Ovary (tissue), 3 donors: ENCODE measurements at regions not wholly inside any gene's neighbourhood (a gene's known extent, or its start where the extent isn't known, plus 50 kb on each side); places are given as distances from the start of the nearest gene placed in this dataset.

Experiments
- POLR2A ChIP-seq: fragments of 450-650 bp; IDR thresholded peaks from one replicate; pipeline ENCODE4 v1.6.1; 2017; ENCODE audit warnings: antibody characterized with exemption, mild to moderate bottlenecking, moderate library complexity
- TF ChIP-seq, protein P1 (sequence below), 3 donors: fragments of 450-650 bp in 2 of 3; fragments of 200-600 bp in 1 of 3; IDR thresholded peaks; one replicate each; pipeline versions ENCODE4 v1.5.1 to v1.8.0; 2016 to 2022; ENCODE audit warnings: antibody characterized with exemption in 3 of 3, mild to moderate bottlenecking in 1 of 3
- donor health status: DM: no; HTN: no; CAD: no.

DNA sequence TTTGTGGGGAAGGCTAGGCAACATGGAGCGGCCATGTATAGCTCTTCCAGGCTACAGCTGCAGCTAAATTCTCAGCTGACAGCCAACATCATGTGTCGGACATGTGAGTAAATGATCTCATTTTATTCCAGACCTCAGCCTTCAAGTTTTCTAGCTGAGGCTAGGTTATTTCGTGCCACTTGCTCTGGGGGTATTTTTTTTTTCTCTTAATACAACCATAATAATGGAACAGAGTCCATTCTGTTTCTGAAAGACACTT, 573.5 kb downstream of the CD109 start:
- TF ChIP-seq, protein P1, sequence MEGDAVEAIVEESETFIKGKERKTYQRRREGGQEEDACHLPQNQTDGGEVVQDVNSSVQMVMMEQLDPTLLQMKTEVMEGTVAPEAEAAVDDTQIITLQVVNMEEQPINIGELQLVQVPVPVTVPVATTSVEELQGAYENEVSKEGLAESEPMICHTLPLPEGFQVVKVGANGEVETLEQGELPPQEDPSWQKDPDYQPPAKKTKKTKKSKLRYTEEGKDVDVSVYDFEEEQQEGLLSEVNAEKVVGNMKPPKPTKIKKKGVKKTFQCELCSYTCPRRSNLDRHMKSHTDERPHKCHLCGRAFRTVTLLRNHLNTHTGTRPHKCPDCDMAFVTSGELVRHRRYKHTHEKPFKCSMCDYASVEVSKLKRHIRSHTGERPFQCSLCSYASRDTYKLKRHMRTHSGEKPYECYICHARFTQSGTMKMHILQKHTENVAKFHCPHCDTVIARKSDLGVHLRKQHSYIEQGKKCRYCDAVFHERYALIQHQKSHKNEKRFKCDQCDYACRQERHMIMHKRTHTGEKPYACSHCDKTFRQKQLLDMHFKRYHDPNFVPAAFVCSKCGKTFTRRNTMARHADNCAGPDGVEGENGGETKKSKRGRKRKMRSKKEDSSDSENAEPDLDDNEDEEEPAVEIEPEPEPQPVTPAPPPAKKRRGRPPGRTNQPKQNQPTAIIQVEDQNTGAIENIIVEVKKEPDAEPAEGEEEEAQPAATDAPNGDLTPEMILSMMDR (IDR thresholded peaks at IDR 0.05): no peak
- TF ChIP-seq POLR2A: no peak
